ENCODE measurements at regions not wholly inside any gene's neighbourhood (a gene's known extent, or its start where the extent isn't known, plus 50 kb on each side); places are given as distances from the start of the nearest gene placed in this dataset.

GRCh38 chr21:25005388-25005787 lies 601.9 kb downstream of the MRPL39 start:
- no peak for DNase-seq (ENCODE audit: low read depth)

- DNase-seq (ENCODE audit: low read depth), result no peak
Observed at GRCh38 chr21:25002676-25003075, 604.6 kb downstream of the MRPL39 start.

GRCh38 chr21:24995216-24995615 lies 612.1 kb downstream of the MRPL39 start:
- DNase-seq (ENCODE audit: low read depth), result no peak

- no peak for DNase-seq (ENCODE audit: low read depth)
Observed at GRCh38 chr21:24994717-24995116, 612.6 kb downstream of the MRPL39 start.

GRCh38 chr21:24989516-24989915 lies 617.8 kb downstream of the MRPL39 start:
- no peak for DNase-seq (ENCODE audit: low read depth)

GRCh38 chr21:24988941-24989340 lies 618.3 kb downstream of the MRPL39 start:
- DNase-seq (ENCODE audit: low read depth), result no peak

- DNase-seq (ENCODE audit: low read depth), result no peak
Observed at GRCh38 chr21:24976238-24976637, 631.0 kb downstream of the MRPL39 start.

- no peak for DNase-seq (ENCODE audit: low read depth)
Observed at GRCh38 chr21:24969068-24969467, 638.2 kb downstream of the MRPL39 start.

GRCh38 chr21:24955275-24955961 lies 651.9 kb downstream of the MRPL39 start:
- DNase-seq (ENCODE audit: low read depth), result no peak

- DNase-seq (ENCODE audit: low read depth), result no peak
Observed at GRCh38 chr21:24948186-24948585, 659.1 kb downstream of the MRPL39 start.

GRCh38 chr21:24945910-24946309 lies 661.4 kb downstream of the MRPL39 start:
- DNase-seq (ENCODE audit: low read depth), result no peak

DNA sequence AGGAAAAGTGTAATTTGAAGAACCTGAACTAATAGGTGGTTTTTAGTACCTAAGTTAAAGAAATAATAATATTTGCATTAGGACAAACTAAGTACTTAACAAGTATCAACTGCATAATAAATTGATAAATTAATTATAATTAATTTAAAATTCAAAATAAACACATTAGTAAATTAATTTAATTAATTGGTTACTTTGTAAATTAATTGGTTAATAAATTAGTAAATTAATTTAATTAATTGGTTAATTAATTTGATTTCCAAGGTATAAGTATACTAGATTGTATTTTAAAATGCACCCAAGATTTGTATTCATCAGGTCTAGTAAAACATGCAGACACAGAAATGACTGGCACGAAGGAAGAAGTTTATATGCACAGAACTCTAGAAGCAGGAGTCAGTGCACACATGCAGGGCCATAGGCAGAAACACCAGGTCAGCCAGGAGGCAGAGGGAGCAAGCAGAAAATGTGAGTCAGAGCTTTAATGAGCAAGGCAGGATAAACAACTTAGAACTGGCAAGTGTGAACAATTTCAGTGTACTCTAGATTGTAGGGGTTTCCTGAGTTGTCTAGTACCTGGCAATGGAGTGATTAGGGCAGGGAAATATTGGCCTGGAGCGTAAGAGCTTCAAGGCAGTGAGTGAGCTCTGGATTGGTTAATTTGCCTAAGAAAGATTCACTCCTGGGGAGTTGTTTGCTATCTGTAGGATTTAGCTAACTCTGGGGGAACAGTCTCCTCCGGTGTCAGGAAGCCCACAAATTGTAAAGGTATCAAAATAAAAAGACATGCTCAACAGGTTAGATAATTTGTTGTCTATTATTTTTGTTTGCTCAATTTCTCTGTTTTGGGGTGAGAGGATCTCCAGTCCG lies 665.7 kb downstream of the MRPL39 start:
- DNase-seq (ENCODE audit: low read depth), result no peak

DNA sequence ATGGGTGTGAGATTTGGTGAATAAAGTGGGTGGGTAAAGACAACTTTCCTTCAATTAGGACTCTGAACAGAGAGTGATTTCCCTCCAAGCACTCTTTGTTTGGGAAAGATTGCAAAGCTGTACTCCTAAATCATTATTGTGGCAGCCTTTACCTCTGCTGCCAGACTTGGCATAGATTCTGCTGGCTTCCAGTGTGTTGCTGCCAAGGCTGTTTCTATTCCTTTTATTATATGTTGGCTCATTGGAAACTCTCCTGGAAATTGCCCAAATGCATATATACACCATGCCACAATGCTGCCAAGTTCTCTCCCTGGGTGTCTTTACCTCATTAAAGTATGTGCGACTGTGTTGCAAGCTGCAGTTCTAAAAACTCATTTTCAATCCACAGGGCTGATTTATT lies 668.0 kb downstream of the MRPL39 start:
- no peak for DNase-seq (ENCODE audit: low read depth)

DNA sequence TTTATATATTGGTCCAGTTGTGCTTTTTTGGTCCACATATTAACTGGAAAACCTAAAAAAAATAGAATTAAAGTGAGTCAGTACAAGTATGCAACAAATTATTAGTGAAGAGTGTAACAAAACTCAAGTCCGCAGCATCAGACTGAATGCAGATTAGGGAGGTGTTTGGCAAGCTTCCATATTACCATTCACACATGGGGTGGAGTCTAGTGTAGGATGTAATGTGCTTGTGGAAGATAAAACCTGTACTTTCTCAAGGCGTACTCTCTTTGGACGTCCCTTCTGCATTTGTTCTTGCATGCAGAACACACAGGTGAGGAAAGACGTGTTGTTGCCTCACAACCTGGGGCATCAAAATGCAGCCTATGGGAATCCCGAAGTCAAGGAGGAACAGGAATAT lies 668.7 kb downstream of the MRPL39 start:
- DNase-seq (ENCODE audit: low read depth), result no peak

DNA sequence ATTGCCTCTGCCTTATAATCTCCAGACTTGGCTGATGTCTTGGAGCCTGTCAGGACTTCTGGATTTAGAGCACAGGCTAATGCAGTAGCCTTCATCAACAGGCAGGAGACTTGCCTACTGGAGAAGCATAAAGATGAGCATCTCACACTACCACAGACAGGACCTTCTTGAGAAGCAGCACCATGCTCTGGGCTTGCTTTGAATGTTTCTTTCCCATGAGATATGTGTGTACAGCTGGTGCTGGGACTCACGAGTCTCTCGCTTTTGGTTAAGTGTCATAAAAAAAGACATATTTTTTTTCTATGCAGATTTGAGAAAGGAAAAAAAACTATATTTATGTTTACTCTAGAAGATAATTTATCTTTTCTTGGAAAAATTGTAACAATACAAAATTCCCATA lies 671.3 kb downstream of the MRPL39 start:
- DNase-seq (ENCODE audit: low read depth), result no peak

DNA sequence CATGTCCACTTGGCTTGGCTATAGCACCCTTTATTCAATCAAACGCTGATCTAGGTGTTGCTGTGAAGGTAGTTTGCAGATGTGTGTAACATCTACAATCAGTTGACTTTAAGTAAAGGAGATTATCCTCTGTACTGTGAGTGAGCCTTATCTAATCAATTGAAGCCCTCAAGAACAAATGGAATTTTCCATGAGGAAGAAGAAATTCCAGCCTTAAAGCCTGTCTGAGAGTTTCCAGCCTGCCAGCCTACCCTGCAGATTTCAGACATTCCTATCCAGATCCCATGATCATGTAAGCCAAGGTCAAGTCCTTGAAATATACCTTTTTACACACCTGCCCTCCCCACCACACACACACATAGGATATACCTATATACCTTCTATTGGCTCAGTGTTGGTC lies 696.7 kb downstream of the MRPL39 start:
- DNase-seq (ENCODE audit: low read depth), result no peak

DNA sequence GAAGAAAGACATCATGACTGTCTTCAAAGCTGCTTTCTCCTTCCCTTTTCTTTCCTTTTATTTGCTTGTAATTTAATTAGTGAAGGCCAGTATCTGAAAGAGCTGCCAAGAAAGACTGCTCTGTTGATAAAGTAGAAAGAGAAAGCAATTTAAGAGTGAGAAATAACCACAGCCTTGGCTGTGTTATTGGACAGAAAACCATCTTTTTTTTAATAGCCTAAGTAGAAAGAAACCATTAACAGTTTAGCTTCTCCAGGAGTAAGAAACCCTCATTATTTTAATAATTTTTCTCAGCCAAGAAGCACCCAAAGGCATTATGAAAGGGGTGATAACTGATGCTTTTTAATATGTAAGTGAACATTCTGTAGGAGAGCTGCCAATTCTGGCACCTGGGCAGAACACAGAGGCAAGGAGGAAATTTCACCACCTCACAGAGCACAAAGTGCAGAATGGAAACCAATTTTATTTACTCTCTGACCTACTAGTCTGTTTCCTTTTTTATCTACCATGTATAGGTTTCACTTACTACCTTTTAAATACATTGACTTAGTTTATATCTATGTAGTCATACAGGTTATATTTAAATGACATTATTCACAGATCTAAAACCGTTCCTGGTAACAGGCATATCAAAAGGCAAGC lies 703.2 kb downstream of the MRPL39 start:
- DNase-seq (ENCODE audit: low read depth), result no peak

- no peak for DNase-seq (ENCODE audit: low read depth)
Observed at GRCh38 chr21:24899138-24899537, 708.1 kb downstream of the MRPL39 start.

GRCh38 chr21:24897883-24898282 lies 709.4 kb downstream of the MRPL39 start:
- DNase-seq (ENCODE audit: low read depth), result no peak

DNA sequence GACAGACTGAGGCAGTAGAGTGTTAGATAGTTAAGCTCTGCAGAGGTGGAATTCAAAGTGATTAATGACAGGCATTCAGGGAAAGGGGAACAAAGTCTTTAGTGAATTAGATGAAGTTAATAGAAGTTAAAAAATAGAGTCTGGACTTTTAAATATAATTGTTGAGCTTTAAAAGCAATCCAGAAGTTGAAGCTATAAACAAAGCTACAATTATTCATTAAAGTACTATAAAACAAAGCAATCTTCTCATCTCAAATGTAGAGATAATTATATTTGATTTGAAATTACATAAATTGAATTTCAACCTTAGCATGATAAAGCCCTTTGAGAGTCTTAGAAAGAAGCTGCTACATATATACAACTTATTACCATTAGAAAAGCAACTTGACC lies 710.6 kb downstream of the MRPL39 start:
- DNase-seq (ENCODE audit: low read depth), result no peak

- no peak for DNase-seq (ENCODE audit: low read depth)
Observed at GRCh38 chr21:24895885-24896734, 711.2 kb downstream of the MRPL39 start.

- no peak for DNase-seq (ENCODE audit: low read depth)
Observed at GRCh38 chr21:24894324-24894723, 713.0 kb downstream of the MRPL39 start.

Measured in amniotic epithelial cell (primary cell).